H9 (cell line): ENCODE measurements at regions not wholly inside any gene's neighbourhood (a gene's known extent, or its start where the extent isn't known, plus 50 kb on each side); places are given as distances from the start of the nearest gene placed in this dataset.

Experiments
- DNase-seq: peaks from one replicate; pipeline ENCODE4 v3.0.0-alpha.2; 2017
- H2AFZ ChIP-seq: one replicate; pipeline ENCODE4 v1.6.1; 2013; ENCODE audit warnings: mild to moderate bottlenecking, low read length, control low read depth, moderate library complexity
- H2AK5ac ChIP-seq: 2 replicates; pipeline ENCODE4 v1.6.1; 2013; ENCODE audit warnings: low read length, control low read depth, mixed read lengths; ENCODE audit not compliant: insufficient read length
- H2BK120ac ChIP-seq: one replicate; pipeline ENCODE4 v1.6.1; 2013; ENCODE audit warnings: low read depth, mild to moderate bottlenecking, low read length, control low read depth, inconsistent platforms; ENCODE audit not compliant: poor library complexity, severe bottlenecking
- H2BK12ac ChIP-seq: 2 replicates; pipeline ENCODE4 v1.6.1; 2013; ENCODE audit warnings: low read length, control low read depth, mixed read lengths, low read depth; ENCODE audit not compliant: insufficient read length
- H2BK15ac ChIP-seq: 2 replicates; pipeline ENCODE4 v1.6.1; 2013; ENCODE audit warnings: low read depth, low read length, control low read depth
- H2BK20ac ChIP-seq: one replicate; pipeline ENCODE4 v1.6.1; 2013; ENCODE audit warnings: low read depth, mild to moderate bottlenecking, low read length, control low read depth, inconsistent platforms; ENCODE audit not compliant: poor library complexity, severe bottlenecking
- H2BK5ac ChIP-seq: 2 replicates; pipeline ENCODE4 v1.6.1; 2013; ENCODE audit warnings: low read length, control low read depth, mixed read lengths; ENCODE audit not compliant: insufficient read length
- H3K14ac ChIP-seq: 2 replicates; pipeline ENCODE4 v1.6.1; 2013; ENCODE audit warnings: low read length, control low read depth; ENCODE audit not compliant: insufficient read depth
- H3K18ac ChIP-seq: 2 replicates; pipeline ENCODE4 v1.6.1; 2013; ENCODE audit warnings: low read depth, mild to moderate bottlenecking, mixed read lengths, low read length, control low read depth; ENCODE audit not compliant: insufficient read length
- H3K23ac ChIP-seq: 2 replicates; pipeline ENCODE4 v1.6.1; 2013; ENCODE audit warnings: low read length, control low read depth, mixed read lengths, low read depth; ENCODE audit not compliant: insufficient read length
- H3K23me2 ChIP-seq: 2 replicates; pipeline ENCODE4 v1.6.1; 2013; ENCODE audit warnings: low read depth, mild to moderate bottlenecking, mixed read lengths, low read length, control low read depth; ENCODE audit not compliant: insufficient read length, poor library complexity, severe bottlenecking
- H3K27ac ChIP-seq: 2 replicates; pipeline ENCODE4 v1.5.1; 2013; ENCODE audit warnings: low read length, control low read depth, mixed read lengths, low read depth; ENCODE audit not compliant: insufficient read length
- H3K27me3 ChIP-seq: 2 replicates; pipeline ENCODE4 v1.6.1; 2013; ENCODE audit warnings: low read length, control low read depth, inconsistent platforms; ENCODE audit not compliant: insufficient read depth
- H3K4ac ChIP-seq: 2 replicates; pipeline ENCODE4 v1.6.1; 2013; ENCODE audit warnings: low read depth, mild to moderate bottlenecking, control low read depth, inconsistent platforms, low read length, moderate library complexity
- H3K4me1 ChIP-seq: 2 replicates; pipeline ENCODE4 v1.6.1; 2013; ENCODE audit warnings: low read length, control low read depth, inconsistent platforms; ENCODE audit not compliant: insufficient read depth
- H3K4me2 ChIP-seq: 2 replicates; pipeline ENCODE4 v1.6.1; 2013; ENCODE audit warnings: low read length, control low read depth, mixed read lengths; ENCODE audit not compliant: insufficient read length, insufficient read depth
- H3K56ac ChIP-seq: 2 replicates; pipeline ENCODE4 v1.6.1; 2013; ENCODE audit warnings: low read depth, mild to moderate bottlenecking, mixed read lengths, low read length, control low read depth; ENCODE audit not compliant: insufficient read length
- H3K79me1 ChIP-seq: 2 replicates; pipeline ENCODE4 v1.6.1; 2013; ENCODE audit warnings: low read depth, mild to moderate bottlenecking, moderate library complexity, low read length, control low read depth, inconsistent platforms; ENCODE audit not compliant: insufficient read depth, poor library complexity, severe bottlenecking
- H3K79me2 ChIP-seq: 2 replicates; pipeline ENCODE4 v1.6.1; 2013; ENCODE audit warnings: low read length, control low read depth, inconsistent platforms; ENCODE audit not compliant: insufficient read depth
- H3K9ac ChIP-seq: 2 replicates; pipeline ENCODE4 v1.6.1; 2013; ENCODE audit warnings: low read length, control low read depth, mixed read lengths; ENCODE audit not compliant: insufficient read length; ENCODE audit errors: extremely low read depth
- H3K9me3 ChIP-seq: one replicate; pipeline ENCODE4 v1.6.1; 2013; ENCODE audit warnings: low read depth, low read length, inconsistent platforms; ENCODE audit not compliant: control insufficient read depth
- H3T11ph ChIP-seq: one replicate; pipeline ENCODE4 v1.6.1; 2013; ENCODE audit warnings: mild to moderate bottlenecking, low read length, control low read depth, inconsistent platforms
- H4K20me1 ChIP-seq: one replicate; pipeline ENCODE4 v1.6.1; 2013; ENCODE audit not compliant: control insufficient read depth, insufficient read length, insufficient read depth
- H4K5ac ChIP-seq: 2 replicates; pipeline ENCODE4 v1.6.1; 2013; ENCODE audit warnings: low read depth, mild to moderate bottlenecking, mixed read lengths, low read length, control low read depth; ENCODE audit not compliant: insufficient read length
- H4K8ac ChIP-seq: replicated peaks from 2 replicates; pipeline ENCODE4 v1.6.1; 2013; ENCODE audit warnings: low read length, control low read depth, mixed read lengths, low read depth; ENCODE audit not compliant: insufficient read length
- H4K91ac ChIP-seq: 2 replicates; pipeline ENCODE4 v1.6.1; 2013; ENCODE audit warnings: low read depth, mild to moderate bottlenecking, moderate library complexity, mixed read lengths, low read length, control low read depth; ENCODE audit not compliant: insufficient read length
- H3K27ac Mint-ChIP-seq, 3 experiments: 2 replicates in 2 of 3; 3 replicates in 1 of 3; pipeline ENCODE4 v1.8.0; 2020 to 2021; ENCODE audit warnings: mixed read lengths in 3 of 3, mild to moderate bottlenecking in 1 of 3, moderate library complexity in 1 of 3
- H3K27me3 Mint-ChIP-seq: 2 replicates; pipeline ENCODE4 v1.8.0; 2021; ENCODE audit warnings: low read depth, mild to moderate bottlenecking, moderate library complexity, mixed read lengths
- H3K36me3 Mint-ChIP-seq, 3 experiments: 2 replicates in 2 of 3; 3 replicates in 1 of 3; pipeline ENCODE4 v1.8.0; 2020 to 2021; ENCODE audit warnings: low read depth in 3 of 3, mixed read lengths in 3 of 3; ENCODE audit not compliant: insufficient read depth in 1 of 3
- H3K4me1 Mint-ChIP-seq, 2 experiments: 2 replicates each; pipeline ENCODE4 v1.8.0; 2020; ENCODE audit warnings: mixed read lengths in 2 of 2
- H3K4me3 Mint-ChIP-seq, 2 experiments: 2 replicates in 1 of 2; 3 replicates in 1 of 2; pipeline ENCODE4 v1.8.0; 2020 to 2021; ENCODE audit warnings: mild to moderate bottlenecking in 2 of 2, mixed read lengths in 2 of 2, moderate library complexity in 1 of 2
- H3K9me3 Mint-ChIP-seq, 2 experiments: 2 replicates in 1 of 2; 3 replicates in 1 of 2; pipeline ENCODE4 v1.8.0; 2020; ENCODE audit warnings: mild to moderate bottlenecking in 2 of 2, mixed read lengths in 2 of 2, moderate library complexity in 1 of 2
- CTCF ChIP-seq: fragments of 200-600 bp; sonication (generic); conservative IDR thresholded peaks from 3 replicates; pipeline ENCODE4 v1.8.0; 2021; ENCODE audit warnings: antibody characterized with exemption, mild to moderate bottlenecking
- WGBS: extraction: QIAGEN DNeasy Blood & Tissue Kit; methylation state at CpG from one replicate; pipeline ENCODE4 v1.1.7; 2013; ENCODE audit warnings: missing lambda C conversion rate, low lambda C conversion rate, mixed read lengths; ENCODE audit not compliant: insufficient read length; ENCODE audit errors: extremely low coverage; 5-methylcytosine and 5-hydroxymethylcytosine counted together

GRCh38 chr12:13350946-13351345, 154.4 kb downstream of the EMP1 start:
- H3K56ac ChIP-seq, result no peak overlapping the region
- no peak overlapping the region for H3K4me2 ChIP-seq
- H2BK20ac ChIP-seq, result no peak overlapping the region
- H3T11ph ChIP-seq, result no peak overlapping the region
- no peak overlapping the region for H2BK15ac ChIP-seq
- no peak overlapping the region for H3K14ac ChIP-seq
- H4K91ac ChIP-seq, result no peak overlapping the region
- H3K27ac Mint-ChIP-seq, result no peak overlapping the region
- no peaks in the 10 kb centered on the region for H3K9me3 ChIP-seq
- H3K9ac ChIP-seq, result no peak overlapping the region
- no peak overlapping the region for H2AK5ac ChIP-seq
- H3K9me3 Mint-ChIP-seq, result no peaks in the 10 kb centered on the region
- no peak overlapping the region for H2BK5ac ChIP-seq
- no peak overlapping the region for H3K18ac ChIP-seq
- H3K36me3 Mint-ChIP-seq, result no peaks in the 10 kb centered on the region
- no peak overlapping the region for H3K23ac ChIP-seq
- H4K20me1 ChIP-seq, result no peaks in the 10 kb centered on the region
- H2BK120ac ChIP-seq, result no peak overlapping the region
- H3K4me1 ChIP-seq, result no peaks in the 10 kb centered on the region
- no peak for TF ChIP-seq CTCF
- no peaks in the 10 kb centered on the region for H3K79me1 ChIP-seq
- no peak overlapping the region for H4K8ac ChIP-seq
- no peak overlapping the region for H3K4ac ChIP-seq
- H2AFZ ChIP-seq, result no peak overlapping the region
- no peaks in the 10 kb centered on the region for H3K23me2 ChIP-seq
- peaks cover 7 to 9% of the 10 kb centered on the region in 2 experiments for H3K4me1 Mint-ChIP-seq
- no CpG with 5 or more reads among the region's 2 CpGs for WGBS
- no peak overlapping the region for H3K4me3 Mint-ChIP-seq
- no peaks in the 10 kb centered on the region for H3K27me3 ChIP-seq
- no peaks in the 10 kb centered on the region; the same call in 1 of the 2 replicates for H3K27me3 Mint-ChIP-seq
- H4K5ac ChIP-seq, result no peak overlapping the region
- no peaks in the 10 kb centered on the region for H3K79me2 ChIP-seq
- H3K27ac ChIP-seq, result no peak overlapping the region
- no peak overlapping the region for H2BK12ac ChIP-seq
- DNase-seq, result no peak
